HEK293 (cell line): ENCODE measurements at regions not wholly inside any gene's neighbourhood (a gene's known extent, or its start where the extent isn't known, plus 50 kb on each side); places are given as distances from the start of the nearest gene placed in this dataset.

Source experiments
- CTCF ChIA-PET: fragments of 350-600 bp; formaldehyde crosslinking; extraction: SDS; loops from one replicate; lab custom pipeline; 2021; ENCODE audit warnings: antibody characterized with exemption; lab: Yijun Ruan, JAX
- POLR2A ChIA-PET: fragments of 300-600 bp; formaldehyde crosslinking; extraction: SDS; loops from one replicate; lab custom pipeline; 2020; ENCODE audit warnings: antibody characterized with exemption, inconsistent platforms; lab: Yijun Ruan, JAX
- H3K27ac ChIP-seq: fragments of 200-500 bp; sonication (Bioruptor generic); 2 replicates; pipeline ENCODE4 v1.5.1; 2014; ENCODE audit warnings: low read depth, low read length, control low read depth, inconsistent platforms; ENCODE audit errors: extremely low read depth
- H3K36me3 ChIP-seq, 2 experiments: fragments of 200-500 bp in 1 of 2; sonication (Bioruptor generic) in 1 of 2; 1 replicate in 1 of 2; 2 replicates in 1 of 2; pipeline ENCODE4 v1.5.1; 2014 to 2017; ENCODE audit warnings: inconsistent platforms in 2 of 2, low read length in 2 of 2; ENCODE audit not compliant: control insufficient read depth in 2 of 2, insufficient read depth in 1 of 2
- H3K4me1 ChIP-seq: fragments of 200-500 bp; sonication (Bioruptor generic); 2 replicates; pipeline ENCODE4 v1.5.1; 2014; ENCODE audit warnings: mild to moderate bottlenecking, low read length, inconsistent platforms; ENCODE audit not compliant: control insufficient read depth, insufficient read depth
- H3K4me3 ChIP-seq: 2 replicates; pipeline ENCODE4 v1.5.1; 2011; ENCODE audit warnings: low read depth, mild to moderate bottlenecking, control low read depth, low read length, moderate library complexity
- H3K9me3 ChIP-seq: fragments of 200-500 bp; sonication (Bioruptor generic); 2 replicates; pipeline ENCODE4 v1.5.1; 2014; ENCODE audit warnings: low read depth, low read length, inconsistent platforms; ENCODE audit not compliant: control insufficient read depth, insufficient read depth
- GLIS2 ChIP-seq: fragments of 450-650 bp; formaldehyde crosslinking; IDR thresholded peaks from 2 replicates; pipeline ENCODE4 v1.5.1; 2016; ENCODE audit warnings: missing biosample characterization, missing genetic modification characterization
- IKZF3 ChIP-seq: fragments of 450-650 bp; IDR thresholded peaks from 2 replicates; pipeline ENCODE4 v1.5.0; 2018; ENCODE audit warnings: missing biosample characterization, mild to moderate bottlenecking, missing genetic modification characterization, moderate library complexity
- KLF10 ChIP-seq: fragments of 450-650 bp; IDR thresholded peaks from 2 replicates; pipeline ENCODE4 v1.5.1; 2018; ENCODE audit warnings: missing biosample characterization, mild to moderate bottlenecking, missing genetic modification characterization
- SCRT1 ChIP-seq: fragments of 450-650 bp; formaldehyde crosslinking; IDR thresholded peaks from 2 replicates; pipeline ENCODE4 v1.5.1; 2016; ENCODE audit warnings: missing biosample characterization, missing genetic modification characterization, borderline replicate concordance
- ZNF121 ChIP-seq: fragments of 450-650 bp; formaldehyde crosslinking; IDR thresholded peaks from 2 replicates; pipeline ENCODE4 v1.5.1; 2016; ENCODE audit warnings: missing biosample characterization, missing genetic modification characterization
- ZNF140 ChIP-seq: fragments of 450-650 bp; formaldehyde crosslinking; IDR thresholded peaks from 2 replicates; pipeline ENCODE4 v1.5.1; 2016; ENCODE audit warnings: missing biosample characterization, missing genetic modification characterization
- ZNF24 ChIP-seq: fragments of 450-650 bp; formaldehyde crosslinking; IDR thresholded peaks from 2 replicates; pipeline ENCODE4 v1.5.1; 2016; ENCODE audit warnings: missing biosample characterization, missing genetic modification characterization
- ZNF266 ChIP-seq: fragments of 450-650 bp; formaldehyde crosslinking; IDR thresholded peaks from 2 replicates; pipeline ENCODE4 v1.5.1; 2016; ENCODE audit warnings: missing biosample characterization, missing genetic modification characterization, low read depth
- ZNF391 ChIP-seq: fragments of 450-650 bp; formaldehyde crosslinking; IDR thresholded peaks from 2 replicates; pipeline ENCODE4 v1.5.1; 2016; ENCODE audit warnings: low read depth, missing biosample characterization, missing genetic modification characterization, borderline replicate concordance
- ZNF510 ChIP-seq: fragments of 450-650 bp; formaldehyde crosslinking; IDR thresholded peaks from 2 replicates; pipeline ENCODE4 v1.5.1; 2018; ENCODE audit warnings: mild to moderate bottlenecking, missing genetic modification characterization, missing biosample characterization; ENCODE audit not compliant: insufficient replicate concordance
- ZNF585B ChIP-seq: fragments of 450-650 bp; formaldehyde crosslinking; IDR thresholded peaks from 2 replicates; pipeline ENCODE4 v1.5.1; 2016; ENCODE audit warnings: missing biosample characterization, missing genetic modification characterization
- ZNF600 ChIP-seq: fragments of 450-650 bp; formaldehyde crosslinking; IDR thresholded peaks from 2 replicates; pipeline ENCODE4 v1.5.1; 2016; ENCODE audit warnings: missing biosample characterization, missing genetic modification characterization
- ZNF660 ChIP-seq: fragments of 450-650 bp; IDR thresholded peaks from 2 replicates; pipeline ENCODE4 v1.5.1; 2018; ENCODE audit warnings: missing biosample characterization, mild to moderate bottlenecking, missing genetic modification characterization
- ZNF670 ChIP-seq: fragments of 450-650 bp; formaldehyde crosslinking; IDR thresholded peaks from 2 replicates; pipeline ENCODE4 v1.5.1; 2016; ENCODE audit warnings: missing biosample characterization, missing genetic modification characterization, low read depth
- ZNF701 ChIP-seq: fragments of 450-650 bp; formaldehyde crosslinking; IDR thresholded peaks from 2 replicates; pipeline ENCODE4 v1.5.1; 2016; ENCODE audit warnings: missing biosample characterization, missing genetic modification characterization
- ZNF707 ChIP-seq: fragments of 450-650 bp; formaldehyde crosslinking; IDR thresholded peaks from 2 replicates; pipeline ENCODE4 v1.5.1; 2016; ENCODE audit warnings: missing biosample characterization, missing genetic modification characterization
- TF ChIP-seq, protein P1 (sequence below): fragments of 450-650 bp; formaldehyde crosslinking; IDR thresholded peaks from 2 replicates; pipeline ENCODE4 v1.5.1; 2016; ENCODE audit warnings: missing biosample characterization, missing genetic modification characterization
- TF ChIP-seq, protein P2 (sequence below): fragments of 450-650 bp; IDR thresholded peaks from 2 replicates; pipeline ENCODE4 v1.5.1; 2018; ENCODE audit warnings: missing biosample characterization, missing genetic modification characterization
- TF ChIP-seq, protein P3 (sequence below): fragments of 450-650 bp; formaldehyde crosslinking; IDR thresholded peaks from 2 replicates; pipeline ENCODE4 v1.5.1; 2016; ENCODE audit warnings: missing biosample characterization, missing genetic modification characterization, low read depth
- TF ChIP-seq, protein P4 (sequence below): fragments of 450-650 bp; formaldehyde crosslinking; IDR thresholded peaks from 2 replicates; pipeline ENCODE4 v1.5.1; 2016; ENCODE audit warnings: missing biosample characterization, missing genetic modification characterization

DNA sequence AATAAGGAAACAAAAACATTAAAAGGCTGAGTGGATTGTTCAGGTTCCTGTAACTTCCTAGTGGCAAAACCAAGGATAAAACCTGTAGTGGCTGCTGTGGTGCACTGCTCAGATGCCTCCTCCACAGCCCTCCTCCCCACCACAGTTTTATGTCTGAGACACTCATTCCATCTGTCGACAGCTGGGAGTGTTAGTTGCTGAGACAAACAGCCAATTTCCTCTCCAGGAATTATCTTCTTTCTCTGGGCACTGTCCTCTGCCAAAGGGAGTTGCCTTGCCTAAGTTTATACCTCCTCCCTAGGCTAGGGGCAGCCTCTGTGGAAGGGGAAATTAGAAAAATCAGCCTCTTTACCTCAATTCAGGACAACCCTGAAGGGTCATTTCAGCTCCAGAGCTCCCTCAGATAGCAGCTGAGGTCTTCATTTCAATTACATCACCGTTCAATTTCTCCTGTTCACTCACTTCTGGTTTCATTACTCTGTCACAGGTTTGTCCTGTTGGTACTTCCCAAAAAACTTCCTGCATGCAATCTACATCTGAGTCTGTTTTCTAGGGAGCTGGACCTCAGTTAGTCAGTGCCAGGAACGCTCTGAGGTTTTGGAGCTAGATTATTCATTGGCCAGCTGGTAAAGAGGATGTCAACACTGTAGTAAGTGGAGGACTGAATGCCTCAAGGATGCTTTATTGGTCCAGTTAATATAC is 74.9 kb upstream of the ATP2B1 start:
- H3K27ac ChIP-seq, result no peak overlapping the region
- no peaks in the 10 kb centered on the region for H3K36me3 ChIP-seq
- POLR2A ChIA-PET, result no interaction called here
- CTCF ChIA-PET, result interaction anchor here (0.6 kb wide), 1 partner anchor 297 kb away, joined by 3 read pairs; no protein-coding TSS in a partner anchor
- no peaks in the 10 kb centered on the region for H3K4me1 ChIP-seq
- no peak overlapping the region for H3K4me3 ChIP-seq
- no peaks in the 10 kb centered on the region for H3K9me3 ChIP-seq
- no peak for TF ChIP-seq ZNF585B (tag by site-specific recombination)
- TF ChIP-seq, protein P1, sequence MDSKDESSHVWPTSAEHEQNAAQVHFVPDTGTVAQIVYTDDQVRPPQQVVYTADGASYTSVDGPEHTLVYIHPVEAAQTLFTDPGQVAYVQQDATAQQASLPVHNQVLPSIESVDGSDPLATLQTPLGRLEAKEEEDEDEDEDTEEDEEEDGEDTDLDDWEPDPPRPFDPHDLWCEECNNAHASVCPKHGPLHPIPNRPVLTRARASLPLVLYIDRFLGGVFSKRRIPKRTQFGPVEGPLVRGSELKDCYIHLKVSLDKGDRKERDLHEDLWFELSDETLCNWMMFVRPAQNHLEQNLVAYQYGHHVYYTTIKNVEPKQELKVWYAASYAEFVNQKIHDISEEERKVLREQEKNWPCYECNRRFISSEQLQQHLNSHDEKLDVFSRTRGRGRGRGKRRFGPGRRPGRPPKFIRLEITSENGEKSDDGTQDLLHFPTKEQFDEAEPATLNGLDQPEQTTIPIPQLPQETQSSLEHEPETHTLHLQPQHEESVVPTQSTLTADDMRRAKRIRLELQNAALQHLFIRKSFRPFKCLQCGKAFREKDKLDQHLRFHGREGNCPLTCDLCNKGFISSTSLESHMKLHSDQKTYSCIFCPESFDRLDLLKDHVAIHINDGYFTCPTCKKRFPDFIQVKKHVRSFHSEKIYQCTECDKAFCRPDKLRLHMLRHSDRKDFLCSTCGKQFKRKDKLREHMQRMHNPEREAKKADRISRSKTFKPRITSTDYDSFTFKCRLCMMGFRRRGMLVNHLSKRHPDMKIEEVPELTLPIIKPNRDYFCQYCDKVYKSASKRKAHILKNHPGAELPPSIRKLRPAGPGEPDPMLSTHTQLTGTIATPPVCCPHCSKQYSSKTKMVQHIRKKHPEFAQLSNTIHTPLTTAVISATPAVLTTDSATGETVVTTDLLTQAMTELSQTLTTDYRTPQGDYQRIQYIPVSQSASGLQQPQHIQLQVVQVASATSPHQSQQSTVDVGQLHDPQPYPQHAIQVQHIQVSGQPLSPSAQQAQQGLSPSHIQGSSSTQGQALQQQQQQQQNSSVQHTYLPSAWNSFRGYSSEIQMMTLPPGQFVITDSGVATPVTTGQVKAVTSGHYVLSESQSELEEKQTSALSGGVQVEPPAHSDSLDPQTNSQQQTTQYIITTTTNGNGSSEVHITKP (tag by site-specific recombination), result peak; percentile 66

DNA sequence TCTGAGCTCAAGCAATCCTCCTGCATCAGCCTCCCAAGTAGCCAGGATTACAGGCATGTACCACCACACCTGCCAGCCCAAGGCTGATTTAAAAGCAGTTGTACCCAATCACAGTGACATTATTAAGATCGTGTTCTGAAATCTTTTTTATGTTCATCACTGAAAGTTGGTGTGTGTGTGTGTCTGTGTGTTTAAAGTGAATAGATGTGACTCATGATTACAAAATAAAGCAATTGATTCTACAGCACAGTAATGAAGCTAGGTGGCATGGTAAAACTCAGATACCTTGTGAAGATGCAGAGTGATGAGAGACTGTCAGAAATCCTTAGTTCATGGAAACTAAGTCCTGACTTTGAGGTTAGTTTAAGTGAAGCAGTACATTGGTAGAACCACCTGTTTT is 74.2 kb upstream of the ATP2B1 start:
- H3K9me3 ChIP-seq, result no peaks in the 10 kb centered on the region
- no peak overlapping the region for H3K4me3 ChIP-seq
- no peaks in the 10 kb centered on the region for H3K4me1 ChIP-seq
- ChIA-PET CTCF (interaction anchor here (0.5 kb wide), 1 partner anchor 1423 kb away, joined by 3 read pairs; no protein-coding TSS in a partner anchor), POLR2A (no interaction called here)
- H3K27ac ChIP-seq, result no peak overlapping the region
- H3K36me3 ChIP-seq, result no peaks in the 10 kb centered on the region
- TF ChIP-seq, protein P2, sequence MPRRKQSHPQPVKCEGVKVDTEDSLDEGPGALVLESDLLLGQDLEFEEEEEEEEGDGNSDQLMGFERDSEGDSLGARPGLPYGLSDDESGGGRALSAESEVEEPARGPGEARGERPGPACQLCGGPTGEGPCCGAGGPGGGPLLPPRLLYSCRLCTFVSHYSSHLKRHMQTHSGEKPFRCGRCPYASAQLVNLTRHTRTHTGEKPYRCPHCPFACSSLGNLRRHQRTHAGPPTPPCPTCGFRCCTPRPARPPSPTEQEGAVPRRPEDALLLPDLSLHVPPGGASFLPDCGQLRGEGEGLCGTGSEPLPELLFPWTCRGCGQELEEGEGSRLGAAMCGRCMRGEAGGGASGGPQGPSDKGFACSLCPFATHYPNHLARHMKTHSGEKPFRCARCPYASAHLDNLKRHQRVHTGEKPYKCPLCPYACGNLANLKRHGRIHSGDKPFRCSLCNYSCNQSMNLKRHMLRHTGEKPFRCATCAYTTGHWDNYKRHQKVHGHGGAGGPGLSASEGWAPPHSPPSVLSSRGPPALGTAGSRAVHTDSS (tag by site-specific recombination), result no peak
- TF ChIP-seq ZNF670, result no peak
- no peak for TF ChIP-seq ZNF266 (tag by site-specific recombination)
- TF ChIP-seq GLIS2 (tag by site-specific recombination), result no peak
- no peak for TF ChIP-seq ZNF140

DNA sequence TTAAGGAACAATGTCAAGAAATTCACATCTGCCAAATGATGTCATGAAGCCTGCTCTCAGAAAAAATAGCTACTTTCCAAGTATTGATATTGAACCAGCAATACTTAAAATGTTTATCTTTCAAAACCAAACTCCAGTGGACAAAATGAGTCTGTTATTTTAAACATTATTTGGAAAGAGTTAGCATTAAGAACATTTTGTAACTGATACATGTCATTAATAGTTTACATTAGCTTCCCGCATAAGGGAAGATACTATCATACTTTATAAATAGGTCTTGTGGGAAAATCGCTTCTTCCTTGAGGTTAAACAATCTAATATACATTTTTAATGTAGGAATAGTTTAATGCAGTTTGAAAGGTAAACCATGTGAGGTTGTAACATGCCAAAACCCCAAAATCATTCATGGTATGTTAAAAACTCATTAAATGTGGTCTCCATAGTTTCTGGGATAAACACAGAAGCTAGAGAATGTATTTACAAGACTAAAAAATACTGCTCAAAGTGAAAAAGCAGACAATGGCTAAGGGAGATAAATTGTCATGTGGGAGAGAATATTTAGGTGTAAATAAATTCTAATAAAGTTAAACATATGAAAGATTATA is 73.4 kb upstream of the ATP2B1 start:
- TF ChIP-seq SCRT1 (no peak), ZNF266 (tag by site-specific recombination) (no peak), ZNF701 (tag by site-specific recombination) (no peak), ZNF24 (no peak), IKZF3 (tag by site-specific recombination) (no peak), ZNF391 (tag by site-specific recombination) (no peak), KLF10 (tag by site-specific recombination) (no peak), ZNF600 (tag by site-specific recombination) (no peak), ZNF510 (tag by site-specific recombination) (no peak), ZNF121 (no peak), ZNF707 (no peak), ZNF660 (no peak)
- TF ChIP-seq, protein P3, sequence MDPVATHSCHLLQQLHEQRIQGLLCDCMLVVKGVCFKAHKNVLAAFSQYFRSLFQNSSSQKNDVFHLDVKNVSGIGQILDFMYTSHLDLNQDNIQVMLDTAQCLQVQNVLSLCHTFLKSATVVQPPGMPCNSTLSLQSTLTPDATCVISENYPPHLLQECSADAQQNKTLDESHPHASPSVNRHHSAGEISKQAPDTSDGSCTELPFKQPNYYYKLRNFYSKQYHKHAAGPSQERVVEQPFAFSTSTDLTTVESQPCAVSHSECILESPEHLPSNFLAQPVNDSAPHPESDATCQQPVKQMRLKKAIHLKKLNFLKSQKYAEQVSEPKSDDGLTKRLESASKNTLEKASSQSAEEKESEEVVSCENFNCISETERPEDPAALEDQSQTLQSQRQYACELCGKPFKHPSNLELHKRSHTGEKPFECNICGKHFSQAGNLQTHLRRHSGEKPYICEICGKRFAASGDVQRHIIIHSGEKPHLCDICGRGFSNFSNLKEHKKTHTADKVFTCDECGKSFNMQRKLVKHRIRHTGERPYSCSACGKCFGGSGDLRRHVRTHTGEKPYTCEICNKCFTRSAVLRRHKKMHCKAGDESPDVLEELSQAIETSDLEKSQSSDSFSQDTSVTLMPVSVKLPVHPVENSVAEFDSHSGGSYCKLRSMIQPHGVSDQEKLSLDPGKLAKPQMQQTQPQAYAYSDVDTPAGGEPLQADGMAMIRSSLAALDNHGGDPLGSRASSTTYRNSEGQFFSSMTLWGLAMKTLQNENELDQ (tag by site-specific recombination), result no peak
- TF ChIP-seq, protein P4, sequence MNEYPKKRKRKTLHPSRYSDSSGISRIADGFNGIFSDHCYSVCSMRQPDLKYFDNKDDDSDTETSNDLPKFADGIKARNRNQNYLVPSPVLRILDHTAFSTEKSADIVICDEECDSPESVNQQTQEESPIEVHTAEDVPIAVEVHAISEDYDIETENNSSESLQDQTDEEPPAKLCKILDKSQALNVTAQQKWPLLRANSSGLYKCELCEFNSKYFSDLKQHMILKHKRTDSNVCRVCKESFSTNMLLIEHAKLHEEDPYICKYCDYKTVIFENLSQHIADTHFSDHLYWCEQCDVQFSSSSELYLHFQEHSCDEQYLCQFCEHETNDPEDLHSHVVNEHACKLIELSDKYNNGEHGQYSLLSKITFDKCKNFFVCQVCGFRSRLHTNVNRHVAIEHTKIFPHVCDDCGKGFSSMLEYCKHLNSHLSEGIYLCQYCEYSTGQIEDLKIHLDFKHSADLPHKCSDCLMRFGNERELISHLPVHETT (tag by site-specific recombination), result no peak
- no peaks in the 10 kb centered on the region for H3K9me3 ChIP-seq
- H3K4me1 ChIP-seq, result no peaks in the 10 kb centered on the region
- no peak overlapping the region for H3K27ac ChIP-seq
- no peaks in the 10 kb centered on the region for H3K36me3 ChIP-seq
- CTCF ChIA-PET, result interaction anchor here (0.5 to 0.9 kb wide), 4 partner anchors 13 to 1422 kb away, joined by 3 to 4 read pairs (median 3); no protein-coding TSS in a partner anchor
- H3K4me3 ChIP-seq, result no peak overlapping the region
- POLR2A ChIA-PET, result no interaction called here
